Ishikawa (cell line): ENCODE measurements at regions not wholly inside any gene's neighbourhood (a gene's known extent, or its start where the extent isn't known, plus 50 kb on each side); places are given as distances from the start of the nearest gene placed in this dataset.

ENCODE experiments used
- CEBPB ChIP-seq: IDR thresholded peaks from 2 replicates; pipeline ENCODE4 v1.6.1; 2012
- CREB1 ChIP-seq: IDR thresholded peaks from 2 replicates; pipeline ENCODE4 v1.6.1; 2012; ENCODE audit warnings: low read depth
- EGR1 ChIP-seq: IDR thresholded peaks from 2 replicates; pipeline ENCODE4 v1.6.1; 2012
- EP300 ChIP-seq: IDR thresholded peaks from 2 replicates; pipeline ENCODE4 v1.6.1; 2012; ENCODE audit warnings: borderline replicate concordance
- FOXM1 ChIP-seq: IDR thresholded peaks from 2 replicates; pipeline ENCODE4 v1.6.1; 2012; ENCODE audit warnings: low read depth, borderline replicate concordance
- MAX ChIP-seq: IDR thresholded peaks from 2 replicates; pipeline ENCODE4 v1.6.1; 2012
- NFIC ChIP-seq: IDR thresholded peaks from 2 replicates; pipeline ENCODE4 v1.6.1; 2012
- RAD21 ChIP-seq: IDR thresholded peaks from 2 replicates; pipeline ENCODE4 v1.6.1; 2012; ENCODE audit warnings: low read depth
- REST ChIP-seq: IDR thresholded peaks from 2 replicates; pipeline ENCODE4 v1.6.1; 2012; ENCODE audit warnings: low read depth, mild to moderate bottlenecking
- TAF1 ChIP-seq: IDR thresholded peaks from 2 replicates; pipeline ENCODE4 v1.6.1; 2012; ENCODE audit warnings: low read depth, mild to moderate bottlenecking
- TEAD4 ChIP-seq: IDR thresholded peaks from 2 replicates; pipeline ENCODE4 v1.6.1; 2012
- USF1 ChIP-seq: IDR thresholded peaks from 2 replicates; pipeline ENCODE4 v1.6.1; 2012
- YY1 ChIP-seq: IDR thresholded peaks from 2 replicates; pipeline ENCODE4 v1.6.1; 2012; ENCODE audit warnings: low read depth

GRCh38 chr6:137427656-137428290, 66.4 kb downstream of the OLIG3 start:
- TF ChIP-seq MAX (no peak), USF1 (no peak), YY1 (no peak), TAF1 (no peak), EGR1 (no peak), CEBPB (no peak), REST (no peak), NFIC (no peak), CREB1 (no peak), RAD21 (no peak), TEAD4 (no peak), EP300 (no peak), FOXM1 (no peak)
